ENCODE measurements at regions not wholly inside any gene's neighbourhood (a gene's known extent, or its start where the extent isn't known, plus 50 kb on each side); places are given as distances from the start of the nearest gene placed in this dataset.
"Not testable (repeated sequence)": the region's sequence is repeated elsewhere in the genome, so short reads cannot be mapped to it uniquely, and the experiment has no call there.

GRCh38 chr1:146630302-146630701, 307.8 kb upstream of the NBPF12 start:
- TF ChIP-seq CTCF (IDR thresholded peaks at IDR 0.05); POLR2AphosphoS5 (IDR thresholded peaks at IDR 0.05; ENCODE audit: insufficient read depth in 1 of 2, low read depth in 1 of 2): not testable (repeated sequence)

Measured in vagina (tissue), 2 donors.